H9 (cell line): ENCODE measurements at regions not wholly inside any gene's neighbourhood (a gene's known extent, or its start where the extent isn't known, plus 50 kb on each side); places are given as distances from the start of the nearest gene placed in this dataset.

Experiments
- DNase-seq: peaks from one replicate; pipeline ENCODE4 v3.0.0-alpha.2; 2017
- H2AFZ ChIP-seq: one replicate; pipeline ENCODE4 v1.6.1; 2013; ENCODE audit warnings: mild to moderate bottlenecking, low read length, control low read depth, moderate library complexity
- H2AK5ac ChIP-seq: 2 replicates; pipeline ENCODE4 v1.6.1; 2013; ENCODE audit warnings: low read length, control low read depth, mixed read lengths; ENCODE audit not compliant: insufficient read length
- H2BK120ac ChIP-seq: one replicate; pipeline ENCODE4 v1.6.1; 2013; ENCODE audit warnings: low read depth, mild to moderate bottlenecking, low read length, control low read depth, inconsistent platforms; ENCODE audit not compliant: poor library complexity, severe bottlenecking
- H2BK12ac ChIP-seq: 2 replicates; pipeline ENCODE4 v1.6.1; 2013; ENCODE audit warnings: low read length, control low read depth, mixed read lengths, low read depth; ENCODE audit not compliant: insufficient read length
- H2BK15ac ChIP-seq: 2 replicates; pipeline ENCODE4 v1.6.1; 2013; ENCODE audit warnings: low read depth, low read length, control low read depth
- H2BK20ac ChIP-seq: one replicate; pipeline ENCODE4 v1.6.1; 2013; ENCODE audit warnings: low read depth, mild to moderate bottlenecking, low read length, control low read depth, inconsistent platforms; ENCODE audit not compliant: poor library complexity, severe bottlenecking
- H2BK5ac ChIP-seq: 2 replicates; pipeline ENCODE4 v1.6.1; 2013; ENCODE audit warnings: low read length, control low read depth, mixed read lengths; ENCODE audit not compliant: insufficient read length
- H3K14ac ChIP-seq: 2 replicates; pipeline ENCODE4 v1.6.1; 2013; ENCODE audit warnings: low read length, control low read depth; ENCODE audit not compliant: insufficient read depth
- H3K18ac ChIP-seq: 2 replicates; pipeline ENCODE4 v1.6.1; 2013; ENCODE audit warnings: low read depth, mild to moderate bottlenecking, mixed read lengths, low read length, control low read depth; ENCODE audit not compliant: insufficient read length
- H3K23ac ChIP-seq: 2 replicates; pipeline ENCODE4 v1.6.1; 2013; ENCODE audit warnings: low read length, control low read depth, mixed read lengths, low read depth; ENCODE audit not compliant: insufficient read length
- H3K23me2 ChIP-seq: 2 replicates; pipeline ENCODE4 v1.6.1; 2013; ENCODE audit warnings: low read depth, mild to moderate bottlenecking, mixed read lengths, low read length, control low read depth; ENCODE audit not compliant: insufficient read length, poor library complexity, severe bottlenecking
- H3K27ac ChIP-seq: 2 replicates; pipeline ENCODE4 v1.5.1; 2013; ENCODE audit warnings: low read length, control low read depth, mixed read lengths, low read depth; ENCODE audit not compliant: insufficient read length
- H3K27me3 ChIP-seq: 2 replicates; pipeline ENCODE4 v1.6.1; 2013; ENCODE audit warnings: low read length, control low read depth, inconsistent platforms; ENCODE audit not compliant: insufficient read depth
- H3K4ac ChIP-seq: 2 replicates; pipeline ENCODE4 v1.6.1; 2013; ENCODE audit warnings: low read depth, mild to moderate bottlenecking, control low read depth, inconsistent platforms, low read length, moderate library complexity
- H3K4me1 ChIP-seq: 2 replicates; pipeline ENCODE4 v1.6.1; 2013; ENCODE audit warnings: low read length, control low read depth, inconsistent platforms; ENCODE audit not compliant: insufficient read depth
- H3K4me2 ChIP-seq: 2 replicates; pipeline ENCODE4 v1.6.1; 2013; ENCODE audit warnings: low read length, control low read depth, mixed read lengths; ENCODE audit not compliant: insufficient read length, insufficient read depth
- H3K56ac ChIP-seq: 2 replicates; pipeline ENCODE4 v1.6.1; 2013; ENCODE audit warnings: low read depth, mild to moderate bottlenecking, mixed read lengths, low read length, control low read depth; ENCODE audit not compliant: insufficient read length
- H3K79me1 ChIP-seq: 2 replicates; pipeline ENCODE4 v1.6.1; 2013; ENCODE audit warnings: low read depth, mild to moderate bottlenecking, moderate library complexity, low read length, control low read depth, inconsistent platforms; ENCODE audit not compliant: insufficient read depth, poor library complexity, severe bottlenecking
- H3K79me2 ChIP-seq: 2 replicates; pipeline ENCODE4 v1.6.1; 2013; ENCODE audit warnings: low read length, control low read depth, inconsistent platforms; ENCODE audit not compliant: insufficient read depth
- H3K9ac ChIP-seq: 2 replicates; pipeline ENCODE4 v1.6.1; 2013; ENCODE audit warnings: low read length, control low read depth, mixed read lengths; ENCODE audit not compliant: insufficient read length; ENCODE audit errors: extremely low read depth
- H3K9me3 ChIP-seq: one replicate; pipeline ENCODE4 v1.6.1; 2013; ENCODE audit warnings: low read depth, low read length, inconsistent platforms; ENCODE audit not compliant: control insufficient read depth
- H3T11ph ChIP-seq: one replicate; pipeline ENCODE4 v1.6.1; 2013; ENCODE audit warnings: mild to moderate bottlenecking, low read length, control low read depth, inconsistent platforms
- H4K20me1 ChIP-seq: one replicate; pipeline ENCODE4 v1.6.1; 2013; ENCODE audit not compliant: control insufficient read depth, insufficient read length, insufficient read depth
- H4K5ac ChIP-seq: 2 replicates; pipeline ENCODE4 v1.6.1; 2013; ENCODE audit warnings: low read depth, mild to moderate bottlenecking, mixed read lengths, low read length, control low read depth; ENCODE audit not compliant: insufficient read length
- H4K8ac ChIP-seq: replicated peaks from 2 replicates; pipeline ENCODE4 v1.6.1; 2013; ENCODE audit warnings: low read length, control low read depth, mixed read lengths, low read depth; ENCODE audit not compliant: insufficient read length
- H4K91ac ChIP-seq: 2 replicates; pipeline ENCODE4 v1.6.1; 2013; ENCODE audit warnings: low read depth, mild to moderate bottlenecking, moderate library complexity, mixed read lengths, low read length, control low read depth; ENCODE audit not compliant: insufficient read length
- H3K27ac Mint-ChIP-seq, 3 experiments: 2 replicates in 2 of 3; 3 replicates in 1 of 3; pipeline ENCODE4 v1.8.0; 2020 to 2021; ENCODE audit warnings: mixed read lengths in 3 of 3, mild to moderate bottlenecking in 1 of 3, moderate library complexity in 1 of 3
- H3K27me3 Mint-ChIP-seq: 2 replicates; pipeline ENCODE4 v1.8.0; 2021; ENCODE audit warnings: low read depth, mild to moderate bottlenecking, moderate library complexity, mixed read lengths
- H3K36me3 Mint-ChIP-seq, 3 experiments: 2 replicates in 2 of 3; 3 replicates in 1 of 3; pipeline ENCODE4 v1.8.0; 2020 to 2021; ENCODE audit warnings: low read depth in 3 of 3, mixed read lengths in 3 of 3; ENCODE audit not compliant: insufficient read depth in 1 of 3
- H3K4me1 Mint-ChIP-seq, 2 experiments: 2 replicates each; pipeline ENCODE4 v1.8.0; 2020; ENCODE audit warnings: mixed read lengths in 2 of 2
- H3K4me3 Mint-ChIP-seq, 2 experiments: 2 replicates in 1 of 2; 3 replicates in 1 of 2; pipeline ENCODE4 v1.8.0; 2020 to 2021; ENCODE audit warnings: mild to moderate bottlenecking in 2 of 2, mixed read lengths in 2 of 2, moderate library complexity in 1 of 2
- H3K9me3 Mint-ChIP-seq, 2 experiments: 2 replicates in 1 of 2; 3 replicates in 1 of 2; pipeline ENCODE4 v1.8.0; 2020; ENCODE audit warnings: mild to moderate bottlenecking in 2 of 2, mixed read lengths in 2 of 2, moderate library complexity in 1 of 2
- WGBS: extraction: QIAGEN DNeasy Blood & Tissue Kit; methylation state at CpG from one replicate; pipeline ENCODE4 v1.1.7; 2013; ENCODE audit warnings: missing lambda C conversion rate, low lambda C conversion rate, mixed read lengths; ENCODE audit not compliant: insufficient read length; ENCODE audit errors: extremely low coverage; 5-methylcytosine and 5-hydroxymethylcytosine counted together
- TF ChIP-seq, protein P1 (sequence below): fragments of 200-600 bp; sonication (generic); conservative IDR thresholded peaks from 3 replicates; pipeline ENCODE4 v1.8.0; 2021; ENCODE audit warnings: antibody characterized with exemption, mild to moderate bottlenecking

DNA sequence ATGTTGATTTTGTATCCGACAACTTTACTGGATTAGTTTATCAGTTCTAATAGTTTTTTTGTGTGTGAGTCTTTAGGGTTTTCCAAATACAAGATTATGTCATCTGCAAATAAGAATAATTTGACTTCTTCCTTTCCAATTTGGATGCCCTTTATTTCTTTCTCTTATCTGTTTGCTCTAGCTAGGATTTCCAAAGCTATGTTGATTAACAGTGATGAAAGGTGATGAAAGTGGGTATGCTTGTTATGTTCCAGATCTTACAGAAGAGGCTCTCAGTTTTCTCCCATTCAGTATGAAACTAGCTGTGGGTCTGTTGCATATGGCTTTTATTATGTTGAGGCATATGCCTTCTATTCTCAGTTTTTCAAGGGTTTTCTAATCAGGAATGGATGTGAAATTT is 56.4 kb upstream of the CHRNB4 start:
- Histone ChIP-seq H3K18ac (no peak overlapping the region), H3K4ac (no peak overlapping the region), H3K14ac (no peak overlapping the region), H2BK12ac (no peak overlapping the region), H2BK15ac (no peak overlapping the region), H4K20me1 (no peaks in the 10 kb centered on the region), H3K56ac (no peak overlapping the region), H4K91ac (no peak overlapping the region), H4K5ac (no peak overlapping the region), H2AFZ (no peak overlapping the region), H2AK5ac (no peak overlapping the region), H3K23me2 (no peaks in the 10 kb centered on the region), H3K23ac (no peak overlapping the region), H3K79me2 (no peaks in the 10 kb centered on the region), H3K9ac (no peak overlapping the region), H3K27me3 (no peaks in the 10 kb centered on the region), H3K79me1 (no peaks in the 10 kb centered on the region), H2BK120ac (no peak overlapping the region), H3K4me2 (no peak overlapping the region), H3K4me1 (no peaks in the 10 kb centered on the region), H2BK5ac (no peak overlapping the region), H3T11ph (no peak overlapping the region), H3K27ac (no peak overlapping the region), H4K8ac (no peak overlapping the region), H3K9me3 (no peaks in the 10 kb centered on the region), H2BK20ac (no peak overlapping the region)
- Mint-ChIP-seq H3K9me3 (peaks cover 0 to 2% of the 10 kb centered on the region in 2 experiments; a peak in 2 of 5 replicates), H3K4me1 (peaks cover 7 to 8% of the 10 kb centered on the region in 2 experiments), H3K27me3 (peaks cover 17% of the 10 kb centered on the region), H3K36me3 (no peaks in the 10 kb centered on the region), H3K27ac (no peak overlapping the region), H3K4me3 (no peak overlapping the region)
- TF ChIP-seq, protein P1, sequence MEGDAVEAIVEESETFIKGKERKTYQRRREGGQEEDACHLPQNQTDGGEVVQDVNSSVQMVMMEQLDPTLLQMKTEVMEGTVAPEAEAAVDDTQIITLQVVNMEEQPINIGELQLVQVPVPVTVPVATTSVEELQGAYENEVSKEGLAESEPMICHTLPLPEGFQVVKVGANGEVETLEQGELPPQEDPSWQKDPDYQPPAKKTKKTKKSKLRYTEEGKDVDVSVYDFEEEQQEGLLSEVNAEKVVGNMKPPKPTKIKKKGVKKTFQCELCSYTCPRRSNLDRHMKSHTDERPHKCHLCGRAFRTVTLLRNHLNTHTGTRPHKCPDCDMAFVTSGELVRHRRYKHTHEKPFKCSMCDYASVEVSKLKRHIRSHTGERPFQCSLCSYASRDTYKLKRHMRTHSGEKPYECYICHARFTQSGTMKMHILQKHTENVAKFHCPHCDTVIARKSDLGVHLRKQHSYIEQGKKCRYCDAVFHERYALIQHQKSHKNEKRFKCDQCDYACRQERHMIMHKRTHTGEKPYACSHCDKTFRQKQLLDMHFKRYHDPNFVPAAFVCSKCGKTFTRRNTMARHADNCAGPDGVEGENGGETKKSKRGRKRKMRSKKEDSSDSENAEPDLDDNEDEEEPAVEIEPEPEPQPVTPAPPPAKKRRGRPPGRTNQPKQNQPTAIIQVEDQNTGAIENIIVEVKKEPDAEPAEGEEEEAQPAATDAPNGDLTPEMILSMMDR = no peak
- no CpG with 5 or more reads among the region's 1 CpG for WGBS
- DNase-seq = no peak
